HCT116 (cell line): ENCODE measurements at regions not wholly inside any gene's neighbourhood (a gene's known extent, or its start where the extent isn't known, plus 50 kb on each side); places are given as distances from the start of the nearest gene placed in this dataset.

Experiments
- ATAC-seq: fragments of 200-7000 bp; cut with Tn5 transposase; 2 replicates; pipeline ENCODE4 v1.9.1; 2020; ENCODE audit warnings: mild to moderate bottlenecking, moderate library complexity
- BruUV-seq: library from RNA; stranded (reverse); fragments of 400-500 nt; replicated peaks from 2 replicates; lab custom pipeline; 2021; lab: Mats Ljungman, UMichigan
- CTCF ChIA-PET: fragments of 300-600 bp; sonication (Branson Sonifier 250); formaldehyde crosslinking; loops from one replicate; lab custom pipeline; 2021; ENCODE audit warnings: antibody characterized with exemption; lab: Charles Lee
- POLR2A ChIA-PET: fragments of 300-600, 350-600 bp; sonication (Branson Sonifier 250); formaldehyde crosslinking; loops from one replicate; lab custom pipeline; 2021; ENCODE audit warnings: antibody characterized with exemption; lab: Charles Lee
- RAD21 ChIA-PET, 2 experiments: fragments of 300-600 bp; sonication (Branson Sonifier 250); formaldehyde crosslinking; loops; one replicate each; lab custom pipeline; 2023; ENCODE audit warnings: low total read pairs in 2 of 2; ENCODE audit not compliant: uncharacterized antibody in 2 of 2, unreplicated experiment in 2 of 2, low non-redundant PET in 1 of 2; lab: Charles Lee
- DNase-seq: peaks from one replicate; pipeline ENCODE4 v3.0.0-alpha.2; 2010; ENCODE audit warnings: low read depth, low spot score
- H2AFZ ChIP-seq: fragments of 200-600 bp; shearing (Covaris generic), sonication (generic); 2 replicates; pipeline ENCODE4 v1.6.1; 2017; ENCODE audit warnings: low read depth, mixed run types, mixed read lengths, antibody characterized with exemption, low read length; ENCODE audit not compliant: poor library complexity, severe bottlenecking
- H3K27ac ChIP-seq: 2 replicates; pipeline ENCODE4 v1.5.1; 2012; ENCODE audit warnings: low read depth, low read length
- H3K27me3 ChIP-seq: fragments of 200-600 bp; sonication (generic); 2 replicates; pipeline ENCODE4 v1.6.1; 2016; ENCODE audit warnings: mixed run types, low read length, mixed read lengths; ENCODE audit not compliant: insufficient read depth
- H3K36me3 ChIP-seq, 2 experiments: fragments of 200-500 bp in 1 of 2; fragments of 200-600 bp in 1 of 2; sonication (Bioruptor generic) in 1 of 2; sonication (generic) in 1 of 2; 2 replicates each; pipeline versions ENCODE4 v1.5.1 to v1.6.1; 2014 to 2016; ENCODE audit warnings: low read length in 2 of 2, inconsistent platforms in 1 of 2, mixed read lengths in 1 of 2, mixed run types in 1 of 2; ENCODE audit not compliant: insufficient read depth in 2 of 2, control insufficient read depth in 1 of 2
- H3K4me1 ChIP-seq, 2 experiments: fragments of 200-600 bp in 1 of 2; sonication (generic) in 1 of 2; 2 replicates each; pipeline versions ENCODE4 v1.5.1 to v1.6.1; 2012 to 2017; ENCODE audit warnings: low read length in 2 of 2, inconsistent platforms in 1 of 2, mild to moderate bottlenecking in 1 of 2, mixed read lengths in 1 of 2, mixed run types in 1 of 2, moderate library complexity in 1 of 2; ENCODE audit not compliant: insufficient read depth in 2 of 2, control insufficient read depth in 1 of 2
- H3K4me2 ChIP-seq: fragments of 200-600 bp; sonication (generic); 2 replicates; pipeline ENCODE4 v1.6.1; 2017; ENCODE audit warnings: mixed run types, low read length, mixed read lengths
- H3K4me3 ChIP-seq, 2 experiments: fragments of 200-600 bp in 1 of 2; sonication (generic) in 1 of 2; replicated peaks in 1 of 2; 2 replicates each; pipeline ENCODE4 v1.5.1; 2011 to 2016; ENCODE audit warnings: low read length in 2 of 2, control low read depth in 1 of 2, low read depth in 1 of 2, mild to moderate bottlenecking in 1 of 2, mixed read lengths in 1 of 2, mixed run types in 1 of 2
- H3K79me2 ChIP-seq: fragments of 200-600 bp; sonication (generic); 2 replicates; pipeline ENCODE4 v1.6.1; 2017; ENCODE audit warnings: mild to moderate bottlenecking, mixed run types, low read length, moderate library complexity, mixed read lengths; ENCODE audit not compliant: insufficient read depth
- H3K9ac ChIP-seq: fragments of 200-600 bp; sonication (generic); 2 replicates; pipeline ENCODE4 v1.6.1; 2016; ENCODE audit warnings: low read length, mixed read lengths
- H3K9me2 ChIP-seq: fragments of 200-600 bp; sonication (generic), shearing (Covaris generic); 2 replicates; pipeline ENCODE4 v1.6.1; 2017; ENCODE audit warnings: mixed run types, mild to moderate bottlenecking, moderate library complexity; ENCODE audit not compliant: insufficient read depth
- H3K9me3 ChIP-seq, 2 experiments: fragments of 200-500 bp in 1 of 2; fragments of 200-600 bp in 1 of 2; sonication (Bioruptor generic) in 1 of 2; sonication (generic) in 1 of 2; 2 replicates each; pipeline ENCODE4 v1.6.1; 2014 to 2017; ENCODE audit warnings: low read length in 2 of 2, mixed read lengths in 2 of 2, inconsistent platforms in 1 of 2, low read depth in 1 of 2, mild to moderate bottlenecking in 1 of 2, mixed run types in 1 of 2, moderate library complexity in 1 of 2; ENCODE audit not compliant: control insufficient read depth in 1 of 2, insufficient read depth in 1 of 2
- H4K20me1 ChIP-seq: fragments of 200-600 bp; sonication (generic), shearing (Covaris generic); 2 replicates; pipeline ENCODE4 v1.6.1; 2017; ENCODE audit warnings: mixed run types, mild to moderate bottlenecking, moderate library complexity; ENCODE audit not compliant: insufficient read depth
- ATF3 ChIP-seq: IDR thresholded peaks from 2 replicates; pipeline ENCODE4 v1.6.1; 2012
- CEBPB ChIP-seq: IDR thresholded peaks from 2 replicates; pipeline ENCODE4 v1.6.1; 2012; ENCODE audit warnings: low read depth
- EGR1 ChIP-seq: IDR thresholded peaks from 2 replicates; pipeline ENCODE4 v1.6.1; 2012; ENCODE audit warnings: low read depth
- EZH2 ChIP-seq: fragments of 200-600 bp; sonication (generic); IDR thresholded peaks from 2 replicates; pipeline ENCODE4 v1.6.1; 2017; ENCODE audit warnings: antibody characterized with exemption, mixed run types
- EZH2phosphoT487 ChIP-seq: fragments of 200-600 bp; IDR thresholded peaks from 2 replicates; pipeline ENCODE4 v1.6.1; 2018; ENCODE audit warnings: antibody characterized with exemption, borderline replicate concordance
- FOSL1 ChIP-seq: IDR thresholded peaks from 2 replicates; pipeline ENCODE4 v1.6.1; 2012; ENCODE audit warnings: low read depth
- JUND ChIP-seq: IDR thresholded peaks from 2 replicates; pipeline ENCODE4 v1.6.1; 2012
- POLR2AphosphoS5 ChIP-seq: IDR thresholded peaks from 2 replicates; pipeline ENCODE4 v1.6.1; 2011; ENCODE audit warnings: mild to moderate bottlenecking, low read depth, low read length, moderate library complexity
- RAD21 ChIP-seq: IDR thresholded peaks from 2 replicates; pipeline ENCODE4 v1.6.1; 2012; ENCODE audit warnings: low read depth, mild to moderate bottlenecking
- SIN3A ChIP-seq: IDR thresholded peaks from 2 replicates; pipeline ENCODE4 v1.6.1; 2012; ENCODE audit warnings: low read depth
- SP1 ChIP-seq: IDR thresholded peaks from 2 replicates; pipeline ENCODE4 v1.6.1; 2012; ENCODE audit warnings: low read depth
- SRF ChIP-seq: IDR thresholded peaks from 2 replicates; pipeline ENCODE4 v1.6.1; 2012; ENCODE audit warnings: low read depth
- TCF7L2 ChIP-seq: IDR thresholded peaks from 2 replicates; pipeline ENCODE4 v1.7.0; 2011; ENCODE audit warnings: borderline replicate concordance, inconsistent platforms; ENCODE audit not compliant: insufficient read depth, insufficient read length; ENCODE audit errors: extremely low read depth
- YY1 ChIP-seq: IDR thresholded peaks from 2 replicates; pipeline ENCODE4 v1.6.1; 2011; ENCODE audit warnings: low read length, low read depth, moderate library complexity, mild to moderate bottlenecking; ENCODE audit not compliant: insufficient replicate concordance; ENCODE audit errors: extremely low read depth
- ZFX ChIP-seq: fragments of 450-650 bp; IDR thresholded peaks from 2 replicates; pipeline ENCODE4 v1.6.1; 2017
- ZNF274 ChIP-seq: fragments of 200-500 bp; sonication (Bioruptor generic); IDR thresholded peaks from 2 replicates; pipeline ENCODE4 v1.6.1; 2014; ENCODE audit warnings: mild to moderate bottlenecking, low read depth, low read length, inconsistent platforms
- intact Hi-C: fragments of 100-400 bp; cut with micrococcal nuclease; formaldehyde crosslinking; loops from 2 replicates; pipeline ENCODE4 v1.10.0; 2022
- TF ChIP-seq, protein P1 (sequence below): IDR thresholded peaks from 2 replicates; pipeline ENCODE4 v1.6.1; 2012
- TF ChIP-seq, protein P2 (sequence below), 3 experiments: fragments of 200-600 bp in 1 of 3; sonication (generic) in 1 of 3; IDR thresholded peaks in 2 of 3; conservative IDR thresholded peaks in 1 of 3; 2 replicates each; pipeline ENCODE4 v1.5.1; 2012 to 2017; ENCODE audit warnings: low read depth in 2 of 3, low read length in 2 of 3, antibody characterized with exemption in 1 of 3, borderline replicate concordance in 1 of 3, control low read depth in 1 of 3, mild to moderate bottlenecking in 1 of 3, mixed read lengths in 1 of 3, mixed run types in 1 of 3, moderate library complexity in 1 of 3; ENCODE audit not compliant: insufficient read depth in 1 of 3
- TF ChIP-seq, protein P3 (sequence below): IDR thresholded peaks from 2 replicates; pipeline ENCODE4 v1.6.1; 2011; ENCODE audit warnings: mild to moderate bottlenecking, low read length, moderate library complexity; ENCODE audit not compliant: insufficient replicate concordance; ENCODE audit errors: extremely low read depth

GRCh38 chr1:55428944-55429931 lies 214.1 kb upstream of the USP24 start:
- H3K9ac ChIP-seq: peak overlapping the region; percentile 58
- TSS peak; percentile 98 for BruUV-seq
- no peaks in the 10 kb centered on the region for H3K27me3 ChIP-seq
- ChIA-PET RAD21 (interaction anchor here in 1 of 2 experiments (0.6 to 1.5 kb wide), 2 partner anchors 48 to 220 kb away, joined by 3 to 4 read pairs; no protein-coding TSS in a partner anchor), CTCF (interaction anchor here (1.2 to 2.1 kb wide), 2 partner anchors 51 to 53 kb away, joined by 4 to 10 read pairs; no protein-coding TSS in a partner anchor), POLR2A (interaction anchor here (0.7 to 1.3 kb wide), 2 partner anchors 12 to 44 kb away, joined by 3 read pairs; no protein-coding TSS in a partner anchor)
- no peaks in the 10 kb centered on the region for H3K36me3 ChIP-seq
- intact Hi-C loops: loop anchor here (2.0 kb wide), 1 partner anchor 44 kb away; no protein-coding TSS in a partner anchor
- H2AFZ ChIP-seq: no peak overlapping the region
- peak overlapping the region; percentile 68 for H3K4me2 ChIP-seq
- H4K20me1 ChIP-seq: no peaks in the 10 kb centered on the region
- peak overlapping the region; percentile 51 for H3K27ac ChIP-seq
- H3K4me3 ChIP-seq: peak overlapping the region in 1 of 2 experiments; percentile 27; a peak in 3 of 4 replicates
- ATAC-seq: peak; percentile 95
- H3K4me1 ChIP-seq: peaks cover 22 to 64% of the 10 kb centered on the region in 2 experiments
- no peaks in the 10 kb centered on the region for H3K9me2 ChIP-seq
- H3K79me2 ChIP-seq: no peaks in the 10 kb centered on the region
- peak; percentile 100 for DNase-seq
- no peaks in the 10 kb centered on the region for H3K9me3 ChIP-seq
- TF ChIP-seq SRF (peak; percentile 96), ZFX (no peak), EZH2 (no peak), ZNF274 (no peak), EGR1 (peak; percentile 38; the same call in 1 of the 2 replicates), YY1 (peak; percentile 56), SP1 (peak; percentile 99), RAD21 (peak; percentile 35; the same call in 1 of the 2 replicates), TCF7L2 (peak; percentile 100), JUND (peak; percentile 100), SIN3A (peak; percentile 99), EZH2phosphoT487 (no peak), POLR2AphosphoS5 (peak; percentile 71; the same call in 1 of the 2 replicates), CEBPB (peak; percentile 94), ATF3 (peak; percentile 86), FOSL1 (peak; percentile 99)
- TF ChIP-seq, protein P1, sequence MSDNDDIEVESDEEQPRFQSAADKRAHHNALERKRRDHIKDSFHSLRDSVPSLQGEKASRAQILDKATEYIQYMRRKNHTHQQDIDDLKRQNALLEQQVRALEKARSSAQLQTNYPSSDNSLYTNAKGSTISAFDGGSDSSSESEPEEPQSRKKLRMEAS: peak; percentile 90
- TF ChIP-seq, protein P2, sequence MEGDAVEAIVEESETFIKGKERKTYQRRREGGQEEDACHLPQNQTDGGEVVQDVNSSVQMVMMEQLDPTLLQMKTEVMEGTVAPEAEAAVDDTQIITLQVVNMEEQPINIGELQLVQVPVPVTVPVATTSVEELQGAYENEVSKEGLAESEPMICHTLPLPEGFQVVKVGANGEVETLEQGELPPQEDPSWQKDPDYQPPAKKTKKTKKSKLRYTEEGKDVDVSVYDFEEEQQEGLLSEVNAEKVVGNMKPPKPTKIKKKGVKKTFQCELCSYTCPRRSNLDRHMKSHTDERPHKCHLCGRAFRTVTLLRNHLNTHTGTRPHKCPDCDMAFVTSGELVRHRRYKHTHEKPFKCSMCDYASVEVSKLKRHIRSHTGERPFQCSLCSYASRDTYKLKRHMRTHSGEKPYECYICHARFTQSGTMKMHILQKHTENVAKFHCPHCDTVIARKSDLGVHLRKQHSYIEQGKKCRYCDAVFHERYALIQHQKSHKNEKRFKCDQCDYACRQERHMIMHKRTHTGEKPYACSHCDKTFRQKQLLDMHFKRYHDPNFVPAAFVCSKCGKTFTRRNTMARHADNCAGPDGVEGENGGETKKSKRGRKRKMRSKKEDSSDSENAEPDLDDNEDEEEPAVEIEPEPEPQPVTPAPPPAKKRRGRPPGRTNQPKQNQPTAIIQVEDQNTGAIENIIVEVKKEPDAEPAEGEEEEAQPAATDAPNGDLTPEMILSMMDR (IDR thresholded peaks at IDR 0.05 in 2 of 3, conservative IDR thresholded peaks at IDR 0.05 in 1 of 3; ENCODE audit: borderline replicate concordance in 1 of 3, insufficient read depth in 1 of 3, low read depth in 2 of 3, low read length in 2 of 3): no peak
- TF ChIP-seq, protein P3, sequence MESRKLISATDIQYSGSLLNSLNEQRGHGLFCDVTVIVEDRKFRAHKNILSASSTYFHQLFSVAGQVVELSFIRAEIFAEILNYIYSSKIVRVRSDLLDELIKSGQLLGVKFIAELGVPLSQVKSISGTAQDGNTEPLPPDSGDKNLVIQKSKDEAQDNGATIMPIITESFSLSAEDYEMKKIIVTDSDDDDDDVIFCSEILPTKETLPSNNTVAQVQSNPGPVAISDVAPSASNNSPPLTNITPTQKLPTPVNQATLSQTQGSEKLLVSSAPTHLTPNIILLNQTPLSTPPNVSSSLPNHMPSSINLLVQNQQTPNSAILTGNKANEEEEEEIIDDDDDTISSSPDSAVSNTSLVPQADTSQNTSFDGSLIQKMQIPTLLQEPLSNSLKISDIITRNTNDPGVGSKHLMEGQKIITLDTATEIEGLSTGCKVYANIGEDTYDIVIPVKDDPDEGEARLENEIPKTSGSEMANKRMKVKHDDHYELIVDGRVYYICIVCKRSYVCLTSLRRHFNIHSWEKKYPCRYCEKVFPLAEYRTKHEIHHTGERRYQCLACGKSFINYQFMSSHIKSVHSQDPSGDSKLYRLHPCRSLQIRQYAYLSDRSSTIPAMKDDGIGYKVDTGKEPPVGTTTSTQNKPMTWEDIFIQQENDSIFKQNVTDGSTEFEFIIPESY: peak; percentile 24
